ENCODE measurements at regions not wholly inside any gene's neighbourhood (a gene's known extent, or its start where the extent isn't known, plus 50 kb on each side); places are given as distances from the start of the nearest gene placed in this dataset.
A peak's percentile ranks its signal among the peaks of the same experiment; 100 is the strongest.

GRCh38 chr2:23164173-23164572, 220.8 kb upstream of the KLHL29 start:
- H3K27me3 ChIP-seq (replicated peaks): no peaks in the 10 kb centered on the region
- H3K9me3 ChIP-seq (replicated peaks): no peaks in the 10 kb centered on the region
- no peaks in the 10 kb centered on the region for H3K4me1 ChIP-seq (replicated peaks)
- H3K36me3 ChIP-seq: no peaks in the 10 kb centered on the region
- H3K27ac ChIP-seq: no peak overlapping the region
- no peak for DNase-seq (ENCODE audit: low read depth in 1 of 2, low spot score in 2 of 2)
- no peak overlapping the region for H3K4me3 ChIP-seq

DNA sequence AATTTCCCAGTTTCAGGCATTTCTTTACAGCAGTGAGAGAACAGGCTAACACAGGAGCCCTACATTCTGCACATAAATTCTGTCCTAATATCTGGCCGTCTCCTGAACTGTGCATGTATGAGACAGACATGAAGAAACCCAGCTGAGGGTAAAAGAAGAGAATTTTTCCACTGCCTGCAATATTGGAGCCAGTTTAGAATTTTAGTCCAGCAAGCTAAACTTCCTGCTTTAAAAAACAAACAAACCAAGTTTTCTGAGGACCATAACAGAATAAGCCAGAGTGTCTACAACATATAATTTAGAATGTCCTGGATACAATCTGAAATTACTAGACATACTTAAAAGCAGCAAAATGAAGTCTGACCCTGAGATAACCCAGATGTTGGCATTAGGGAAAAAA, 215.1 kb upstream of the KLHL29 start:
- Histone ChIP-seq H3K27ac (no peak overlapping the region), H3K4me3 (no peak overlapping the region), H3K36me3 (no peaks in the 10 kb centered on the region), H3K4me1 (replicated peaks) (no peaks in the 10 kb centered on the region), H3K9me3 (replicated peaks) (no peaks in the 10 kb centered on the region), H3K27me3 (replicated peaks) (no peaks in the 10 kb centered on the region)
- no peak for DNase-seq (ENCODE audit: low read depth in 1 of 2, low spot score in 2 of 2)

- DNase-seq (ENCODE audit: low read depth in 1 of 2, low spot score in 2 of 2): no peak
- Histone ChIP-seq H3K27ac (no peak overlapping the region), H3K4me1 (replicated peaks) (no peaks in the 10 kb centered on the region), H3K27me3 (replicated peaks) (no peaks in the 10 kb centered on the region), H3K4me3 (no peak overlapping the region), H3K36me3 (no peaks in the 10 kb centered on the region), H3K9me3 (replicated peaks) (no peaks in the 10 kb centered on the region)
Measured at GRCh38 chr2:23171108-23171507, 213.9 kb upstream of the KLHL29 start.

DNA sequence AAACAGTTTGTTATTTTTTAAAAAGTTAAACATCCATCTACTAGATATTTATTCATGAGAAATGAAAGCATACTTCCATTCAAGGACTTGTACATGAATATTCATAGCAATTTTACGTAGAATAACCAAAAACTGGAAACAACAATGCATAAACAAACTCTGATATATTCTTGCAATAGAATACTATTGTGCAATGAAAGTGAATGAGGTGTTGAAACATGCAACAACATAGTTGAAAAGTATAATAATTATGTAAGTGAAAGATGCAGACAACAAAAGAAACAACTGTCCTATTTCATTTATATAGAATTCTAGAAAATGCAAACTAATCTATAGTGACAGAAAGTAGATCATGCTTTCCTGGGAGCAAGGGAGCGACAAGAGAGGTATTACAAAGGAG, 206.6 kb upstream of the KLHL29 start:
- no peaks in the 10 kb centered on the region for H3K36me3 ChIP-seq
- no peak overlapping the region for H3K4me3 ChIP-seq
- H3K9me3 ChIP-seq (replicated peaks): no peaks in the 10 kb centered on the region
- no peak overlapping the region for H3K27ac ChIP-seq
- no peaks in the 10 kb centered on the region for H3K4me1 ChIP-seq (replicated peaks)
- no peak for DNase-seq (ENCODE audit: low read depth in 1 of 2, low spot score in 2 of 2)
- H3K27me3 ChIP-seq (replicated peaks): no peaks in the 10 kb centered on the region

GRCh38 chr2:23183733-23184132, 201.2 kb upstream of the KLHL29 start:
- H3K4me1 ChIP-seq (replicated peaks): no peaks in the 10 kb centered on the region
- H3K4me3 ChIP-seq: no peak overlapping the region
- DNase-seq (ENCODE audit: low read depth in 1 of 2, low spot score in 2 of 2): no peak
- no peaks in the 10 kb centered on the region for H3K36me3 ChIP-seq
- H3K27ac ChIP-seq: no peak overlapping the region
- H3K9me3 ChIP-seq (replicated peaks): no peaks in the 10 kb centered on the region
- H3K27me3 ChIP-seq (replicated peaks): no peaks in the 10 kb centered on the region

GRCh38 chr2:23198316-23199114, 186.5 kb upstream of the KLHL29 start:
- Histone ChIP-seq H3K9me3 (replicated peaks) (no peaks in the 10 kb centered on the region), H3K27ac (no peak overlapping the region), H3K36me3 (no peaks in the 10 kb centered on the region), H3K27me3 (replicated peaks) (0 out of 2 replicates have a peak, but pooled peaks cover 4% of the 10 kb centered on the region), H3K4me1 (replicated peaks) (no peaks in the 10 kb centered on the region), H3K4me3 (no peak overlapping the region)
- no peak for DNase-seq (ENCODE audit: low read depth in 1 of 2, low spot score in 2 of 2)

DNA sequence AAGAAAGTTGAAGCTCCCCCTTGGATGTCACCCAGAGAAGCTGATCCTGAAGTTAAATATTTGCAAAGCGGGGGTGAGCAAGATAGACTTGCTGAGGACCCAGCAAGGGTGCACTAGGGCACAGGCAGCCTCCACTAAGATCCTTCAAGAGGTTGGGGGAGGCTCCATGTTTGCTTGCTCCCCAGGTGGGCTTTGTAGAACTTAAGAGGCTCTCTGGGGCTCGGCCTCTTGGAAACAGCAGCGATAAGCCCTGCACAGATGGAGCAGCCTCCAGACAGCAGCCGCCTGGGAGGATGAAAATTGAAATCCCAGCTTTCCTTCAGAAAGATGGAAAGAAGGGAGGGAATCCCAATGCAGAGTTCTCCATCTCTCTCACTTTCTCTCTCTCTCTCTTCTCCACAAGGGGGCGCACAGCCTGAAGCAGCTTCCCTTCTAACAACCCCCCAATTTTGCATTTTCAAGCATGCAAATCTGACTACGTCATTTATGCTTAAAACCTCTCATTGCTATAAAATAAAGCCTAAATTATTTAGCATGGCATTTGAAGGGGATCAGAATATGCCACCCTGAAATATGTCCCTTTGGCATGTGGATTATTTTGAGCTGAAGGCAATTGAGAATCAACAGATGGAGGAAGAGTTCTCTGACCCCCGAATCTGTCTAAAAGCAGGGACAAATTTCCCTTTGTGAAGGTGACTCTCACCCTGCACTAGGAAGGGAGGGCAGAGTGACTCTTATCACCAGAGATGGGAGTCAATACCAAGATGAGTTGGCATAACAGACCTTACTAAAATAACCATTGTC, 185.7 kb upstream of the KLHL29 start:
- 0 out of 2 replicates have a peak, but pooled peaks cover 4% of the 10 kb centered on the region for H3K27me3 ChIP-seq (replicated peaks)

DNA sequence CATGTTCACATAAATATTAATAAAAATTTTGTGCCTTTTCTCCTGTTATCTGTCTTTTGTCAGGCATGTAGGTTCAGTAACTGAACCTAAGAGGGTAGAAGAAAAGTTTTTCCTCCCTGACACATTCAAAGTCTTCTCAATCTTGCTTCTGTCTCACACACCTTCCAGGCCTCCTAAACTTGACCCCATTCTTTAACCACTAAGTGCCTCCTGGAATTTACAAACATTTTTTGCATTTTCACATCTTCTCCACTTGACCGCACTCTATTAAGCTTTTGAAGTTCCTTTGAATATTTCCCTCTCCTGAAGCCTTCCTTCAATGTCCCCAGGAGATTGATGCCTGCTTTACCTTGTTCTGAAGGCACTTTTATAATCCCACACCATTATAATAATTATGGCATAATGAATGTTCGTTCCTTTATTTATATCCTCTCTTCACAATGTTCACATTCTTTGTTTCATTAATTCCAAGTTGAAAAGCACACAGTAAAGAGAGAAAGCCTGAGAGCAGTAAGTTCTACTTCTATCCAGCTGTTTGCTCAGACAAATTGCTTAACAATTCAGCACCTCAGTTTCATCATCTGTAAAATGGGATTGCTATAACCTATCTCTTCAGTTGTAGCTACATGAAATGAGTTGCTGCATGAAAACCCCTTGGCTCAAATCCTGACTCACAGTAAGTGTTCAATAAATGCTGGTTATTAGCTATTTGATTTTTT, 184.8 kb upstream of the KLHL29 start:
- Histone ChIP-seq H3K36me3 (no peaks in the 10 kb centered on the region), H3K27me3 (replicated peaks) (0 out of 2 replicates have a peak, but pooled peaks cover 4% of the 10 kb centered on the region)
- no peak for DNase-seq (ENCODE audit: low read depth in 1 of 2, low spot score in 2 of 2)

More for the DNA sequence above, 185.7 kb upstream of the KLHL29 start:
- H3K27ac ChIP-seq: no peak overlapping the region
- H3K9me3 ChIP-seq (replicated peaks): no peaks in the 10 kb centered on the region
- H3K36me3 ChIP-seq: no peaks in the 10 kb centered on the region
- no peak overlapping the region for H3K4me3 ChIP-seq
- peak in 1 of 2 experiments; percentile 34 for DNase-seq (ENCODE audit: low read depth in 1 of 2, low spot score in 2 of 2)
- H3K4me1 ChIP-seq (replicated peaks): no peaks in the 10 kb centered on the region

DNA sequence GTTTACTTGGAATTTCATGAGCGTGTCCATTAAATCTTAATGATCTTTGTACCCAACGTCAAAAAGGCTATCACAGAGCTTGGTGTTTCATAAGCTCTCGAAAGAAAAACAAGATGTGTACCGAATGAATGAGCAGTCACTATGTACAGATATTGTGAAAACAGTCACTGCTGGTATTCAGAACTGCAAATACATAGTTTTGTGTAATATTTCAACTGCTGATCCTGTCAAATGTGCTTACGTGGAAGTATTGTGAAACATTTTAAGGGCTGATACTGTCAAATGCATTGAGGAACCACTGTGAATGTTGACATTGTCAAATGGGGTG, 184.2 kb upstream of the KLHL29 start:
- Histone ChIP-seq H3K4me3 (no peak overlapping the region), H3K9me3 (replicated peaks) (no peaks in the 10 kb centered on the region), H3K27ac (no peak overlapping the region), H3K4me1 (replicated peaks) (no peaks in the 10 kb centered on the region), H3K36me3 (no peaks in the 10 kb centered on the region), H3K27me3 (replicated peaks) (0 out of 2 replicates have a peak, but pooled peaks cover 4% of the 10 kb centered on the region)
- DNase-seq (ENCODE audit: low read depth in 1 of 2, low spot score in 2 of 2): no peak

More for the DNA sequence above, 184.8 kb upstream of the KLHL29 start:
- H3K27ac ChIP-seq: no peak overlapping the region
- H3K4me1 ChIP-seq (replicated peaks): no peaks in the 10 kb centered on the region
- no peaks in the 10 kb centered on the region for H3K9me3 ChIP-seq (replicated peaks)
- no peak overlapping the region for H3K4me3 ChIP-seq

GRCh38 chr2:23203383-23203782, 181.6 kb upstream of the KLHL29 start:
- no peak overlapping the region for H3K27ac ChIP-seq
- no peaks in the 10 kb centered on the region for H3K4me1 ChIP-seq (replicated peaks)
- no peak for DNase-seq (ENCODE audit: low read depth in 1 of 2, low spot score in 2 of 2)
- H3K27me3 ChIP-seq (replicated peaks): no peaks in the 10 kb centered on the region
- no peak overlapping the region for H3K4me3 ChIP-seq
- H3K9me3 ChIP-seq (replicated peaks): no peaks in the 10 kb centered on the region
- no peaks in the 10 kb centered on the region for H3K36me3 ChIP-seq

GRCh38 chr2:23204685-23205242, 180.2 kb upstream of the KLHL29 start:
- Histone ChIP-seq H3K9me3 (replicated peaks) (no peaks in the 10 kb centered on the region), H3K27ac (no peak overlapping the region), H3K36me3 (no peaks in the 10 kb centered on the region), H3K4me3 (no peak overlapping the region), H3K4me1 (replicated peaks) (no peaks in the 10 kb centered on the region), H3K27me3 (replicated peaks) (no peaks in the 10 kb centered on the region)
- DNase-seq (ENCODE audit: low read depth in 1 of 2, low spot score in 2 of 2): no peak

GRCh38 chr2:23206650-23207049, 178.3 kb upstream of the KLHL29 start:
- Histone ChIP-seq H3K4me3 (no peak overlapping the region), H3K9me3 (replicated peaks) (no peaks in the 10 kb centered on the region), H3K27ac (no peak overlapping the region), H3K36me3 (no peaks in the 10 kb centered on the region), H3K27me3 (replicated peaks) (no peaks in the 10 kb centered on the region), H3K4me1 (replicated peaks) (no peaks in the 10 kb centered on the region)
- DNase-seq (ENCODE audit: low read depth in 1 of 2, low spot score in 2 of 2): no peak

GRCh38 chr2:23207871-23208270, 177.1 kb upstream of the KLHL29 start:
- Histone ChIP-seq H3K27ac (no peak overlapping the region), H3K36me3 (no peaks in the 10 kb centered on the region), H3K4me3 (no peak overlapping the region), H3K4me1 (replicated peaks) (no peaks in the 10 kb centered on the region), H3K27me3 (replicated peaks) (no peaks in the 10 kb centered on the region), H3K9me3 (replicated peaks) (no peaks in the 10 kb centered on the region)
- peak in 1 of 2 experiments; percentile 16 for DNase-seq (ENCODE audit: low read depth in 1 of 2, low spot score in 2 of 2)

All from SJSA1 (cell line).